HepG2 (cell line): ENCODE measurements at regions not wholly inside any gene's neighbourhood (a gene's known extent, or its start where the extent isn't known, plus 50 kb on each side); places are given as distances from the start of the nearest gene placed in this dataset.

Experiments
- ATAC-seq: fragments of 200-7000 bp; cut with Tn5 transposase; 3 replicates; pipeline ENCODE4 v1.9.1; 2020; ENCODE audit warnings: mild to moderate bottlenecking, moderate library complexity
- BruUV-seq: library from RNA; stranded (reverse); fragments of 400-500 nt; replicated peaks from 2 replicates; lab custom pipeline; 2021; lab: Mats Ljungman, UMichigan
- CTCF ChIA-PET: fragments of 300-600 bp; formaldehyde crosslinking; extraction: SDS; loops from one replicate; lab custom pipeline; 2021; ENCODE audit warnings: low total read pairs, inconsistent platforms, low intra/inter-chr PET ratio; lab: Yijun Ruan, JAX
- POLR2A ChIA-PET: fragments of 350-600 bp; sonication (Branson Sonifier 250); formaldehyde crosslinking; loops from one replicate; lab custom pipeline; 2020; ENCODE audit warnings: antibody characterized with exemption, inconsistent platforms; lab: Yijun Ruan, JAX
- DNase-seq: peaks from one replicate; pipeline ENCODE4 v3.0.0-alpha.2; 2015; ENCODE audit warnings: low spot score
- FAIRE-seq: peaks from 3 replicates; lab custom pipeline; 2011; peaks lifted over from hg19 to GRCh38; lab: Jason Lieb, UNC
- H2AFZ ChIP-seq: one replicate; pipeline ENCODE4 v1.6.1; 2011; ENCODE audit warnings: low read length, inconsistent platforms
- H3K27ac ChIP-seq: fragments of 300-600 bp; 3 replicates; pipeline ENCODE4 v1.8.0; 2011; ENCODE audit warnings: mixed run types, mild to moderate bottlenecking, mixed read lengths, low read length, inconsistent platforms; ENCODE audit not compliant: insufficient read depth; ENCODE audit errors: extremely low read length
- H3K27me3 ChIP-seq, 2 experiments: fragments of 200-600 bp in 1 of 2; 2 replicates in 1 of 2; 3 replicates in 1 of 2; pipeline versions ENCODE4 v1.6.0 to v1.8.0; 2011; ENCODE audit warnings: low read length in 2 of 2, mild to moderate bottlenecking in 2 of 2, moderate library complexity in 2 of 2, inconsistent platforms in 1 of 2; ENCODE audit not compliant: insufficient read depth in 2 of 2, control insufficient read depth in 1 of 2
- H3K36me3 ChIP-seq, 2 experiments: fragments of 200-600 bp in 1 of 2; replicated peaks in 1 of 2; 2 replicates in 1 of 2; 3 replicates in 1 of 2; pipeline versions ENCODE4 v1.5.1 to v1.8.0; 2011; ENCODE audit warnings: low read length in 2 of 2, inconsistent platforms in 1 of 2; ENCODE audit not compliant: insufficient read depth in 2 of 2, control insufficient read depth in 1 of 2
- H3K4me1 ChIP-seq: 2 replicates; pipeline ENCODE4 v1.5.1; 2012; ENCODE audit warnings: low read length, inconsistent platforms; ENCODE audit not compliant: insufficient read depth
- H3K4me2 ChIP-seq: 2 replicates; pipeline ENCODE4 v1.6.0; 2011; ENCODE audit warnings: low read depth, low read length, inconsistent platforms
- H3K4me3 ChIP-seq, 3 experiments: fragments of 200-600 bp in 1 of 3; sonication (generic), shearing (Covaris generic) in 1 of 3; replicated peaks in 1 of 3; 2 replicates each; pipeline ENCODE4 v1.5.1; 2011 to 2016; ENCODE audit warnings: low read length in 3 of 3, inconsistent platforms in 2 of 3, low read depth in 2 of 3, mild to moderate bottlenecking in 2 of 3, control low read depth in 1 of 3, mixed read lengths in 1 of 3; ENCODE audit not compliant: insufficient read depth in 1 of 3
- H3K79me2 ChIP-seq: one replicate; pipeline ENCODE4 v1.6.1; 2011; ENCODE audit warnings: low read length, inconsistent platforms; ENCODE audit not compliant: insufficient read depth
- H3K9ac ChIP-seq: 2 replicates; pipeline ENCODE4 v1.6.0; 2011; ENCODE audit warnings: mild to moderate bottlenecking, low read depth, low read length, inconsistent platforms; ENCODE audit not compliant: insufficient read depth
- H3K9me3 ChIP-seq: 2 replicates; pipeline ENCODE4 v1.5.1; 2012; ENCODE audit warnings: mild to moderate bottlenecking, low read length
- H4K20me1 ChIP-seq: 2 replicates; pipeline ENCODE4 v1.6.0; 2011; ENCODE audit warnings: inconsistent platforms, mild to moderate bottlenecking, low read length, moderate library complexity; ENCODE audit not compliant: insufficient read depth
- E2F2 ChIP-seq: sonication (generic); formaldehyde crosslinking; IDR thresholded peaks from 2 replicates; pipeline ENCODE4 v1.4.0; 2020; ENCODE audit warnings: missing genetic modification reagents, borderline replicate concordance
- GTF2F1 ChIP-seq: fragments of 150-350 bp; IDR thresholded peaks from 2 replicates; pipeline ENCODE4 v1.6.1; 2014; ENCODE audit warnings: low read length
- HMG20B ChIP-seq: conservative IDR thresholded peaks from 2 replicates; pipeline ENCODE4 v1.6.1; 2016; ENCODE audit warnings: missing genetic modification reagents, missing compliant biosample characterization
- IKZF5 ChIP-seq: IDR thresholded peaks from 2 replicates; pipeline ENCODE4 v1.6.1; 2018; ENCODE audit warnings: missing genetic modification reagents, mild to moderate bottlenecking, missing compliant biosample characterization
- TBX2 ChIP-seq: sonication (generic); formaldehyde crosslinking; IDR thresholded peaks from 2 replicates; pipeline ENCODE4 v1.5.0; 2020; ENCODE audit warnings: missing genetic modification reagents, mild to moderate bottlenecking, borderline replicate concordance
- ZNF383 ChIP-seq: sonication (generic); formaldehyde crosslinking; IDR thresholded peaks from 2 replicates; pipeline ENCODE4 v1.4.0; 2020; ENCODE audit warnings: missing genetic modification reagents, mild to moderate bottlenecking, borderline replicate concordance
- ZNF737 ChIP-seq: sonication (generic); formaldehyde crosslinking; IDR thresholded peaks from 2 replicates; pipeline ENCODE4 v1.5.0; 2020; ENCODE audit warnings: missing genetic modification reagents, mild to moderate bottlenecking, borderline replicate concordance
- WGBS: methylation state at CpG from one replicate; pipeline ENCODE4 v1.1.6; 2017; ENCODE audit warnings: low lambda C conversion rate; 5-methylcytosine and 5-hydroxymethylcytosine counted together
- in situ Hi-C: cut with HindIII; loops from 2 replicates; pipeline ENCODE4 v1.10.0; 2017; ENCODE audit warnings: low pct_unique_long_range_greater_than_20kb; ENCODE audit not compliant: extremely low pct_ligation_motif_present
- intact Hi-C: fragments of 100-400 bp; cut with micrococcal nuclease; formaldehyde crosslinking; loops from one replicate; pipeline ENCODE4 v1.10.0; 2022; ENCODE audit not compliant: unreplicated experiment
- TF ChIP-seq, protein P1 (sequence below): sonication (generic); formaldehyde crosslinking; IDR thresholded peaks from 2 replicates; pipeline ENCODE4 v1.8.0; 2022; ENCODE audit warnings: missing genetic modification reagents, low read depth, mild to moderate bottlenecking, borderline replicate concordance
- TF ChIP-seq, protein P2 (sequence below): sonication (generic); formaldehyde crosslinking; IDR thresholded peaks from 2 replicates; pipeline ENCODE4 v1.4.0; 2020; ENCODE audit warnings: mild to moderate bottlenecking, missing genetic modification reagents, borderline replicate concordance

DNA sequence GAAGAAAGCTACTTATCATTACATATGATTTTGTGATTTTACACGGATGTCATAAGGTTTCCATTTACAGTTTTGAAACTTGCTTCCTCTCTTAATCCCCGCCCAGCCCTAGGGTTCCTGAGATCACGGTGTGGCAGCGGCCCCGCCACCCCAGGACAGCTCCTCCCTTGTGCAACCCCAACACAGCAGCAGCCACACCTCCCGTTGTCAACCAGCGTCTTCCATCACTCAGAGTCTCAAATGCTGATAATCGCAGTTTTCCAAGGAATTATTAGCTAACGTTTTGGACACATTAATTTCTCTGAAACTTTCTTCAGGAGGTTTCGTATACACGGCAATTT lies 204.8 kb downstream of the THBS2 start:
- Histone ChIP-seq H2AFZ (no peak overlapping the region), H3K36me3 (no peaks in the 10 kb centered on the region), H3K79me2 (no peaks in the 10 kb centered on the region), H3K4me1 (no peaks in the 10 kb centered on the region), H3K9me3 (no peaks in the 10 kb centered on the region), H4K20me1 (no peaks in the 10 kb centered on the region), H3K27ac (no peak overlapping the region), H3K4me3 (no peak overlapping the region), H3K27me3 (peaks cover 0 to 18% of the 10 kb centered on the region in 2 experiments; a peak in 4 of 5 replicates), H3K4me2 (no peak overlapping the region), H3K9ac (no peak overlapping the region)
- TF ChIP-seq IKZF5 (CRISPR knock-in tag) (no peak), HMG20B (CRISPR knock-in tag) (no peak), GTF2F1 (no peak), E2F2 (no peak), ZNF383 (no peak), ZNF737 (no peak), TBX2 (CRISPR knock-in tag) (no peak)
- TF ChIP-seq, protein P1, sequence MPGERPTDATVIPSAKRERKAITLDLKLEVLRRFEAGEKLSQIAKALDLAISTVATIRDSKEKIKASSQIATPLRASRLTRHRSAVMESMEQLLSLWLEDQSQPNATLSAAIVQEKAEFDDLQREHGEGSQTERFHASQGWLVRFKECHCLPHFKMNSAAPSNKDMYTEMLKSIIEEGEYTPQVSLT (CRISPR knock-in tag): no peak
- TF ChIP-seq, protein P2, sequence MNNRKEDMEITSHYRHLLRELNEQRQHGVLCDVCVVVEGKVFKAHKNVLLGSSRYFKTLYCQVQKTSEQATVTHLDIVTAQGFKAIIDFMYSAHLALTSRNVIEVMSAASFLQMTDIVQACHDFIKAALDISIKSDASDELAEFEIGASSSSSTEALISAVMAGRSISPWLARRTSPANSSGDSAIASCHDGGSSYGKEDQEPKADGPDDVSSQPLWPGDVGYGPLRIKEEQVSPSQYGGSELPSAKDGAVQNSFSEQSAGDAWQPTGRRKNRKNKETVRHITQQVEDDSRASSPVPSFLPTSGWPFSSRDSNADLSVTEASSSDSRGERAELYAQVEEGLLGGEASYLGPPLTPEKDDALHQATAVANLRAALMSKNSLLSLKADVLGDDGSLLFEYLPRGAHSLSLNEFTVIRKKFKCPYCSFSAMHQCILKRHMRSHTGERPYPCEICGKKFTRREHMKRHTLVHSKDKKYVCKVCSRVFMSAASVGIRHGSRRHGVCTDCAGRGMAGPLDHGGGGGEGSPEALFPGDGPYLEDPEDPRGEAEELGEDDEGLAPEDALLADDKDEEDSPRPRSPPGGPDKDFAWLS: no peak
- no peak for ATAC-seq
- CTCF ChIA-PET: no interaction called here
- no peak for DNase-seq
- POLR2A ChIA-PET: no interaction called here
- intact Hi-C loops (no loop called here), in situ Hi-C loops (no loop called here)
- no TSS peak for BruUV-seq
- 29% methylated on average over 11 of the region's 11 CpGs for WGBS
- no peak for FAIRE-seq
